DND-41 (cell line): ENCODE measurements at regions not wholly inside any gene's neighbourhood (a gene's known extent, or its start where the extent isn't known, plus 50 kb on each side); places are given as distances from the start of the nearest gene placed in this dataset.

Experiments
- CTCF ChIP-seq: IDR thresholded peaks from 2 replicates; pipeline ENCODE4 v1.5.1; 2012; ENCODE audit warnings: borderline replicate concordance, low read length, moderate library complexity, mild to moderate bottlenecking; ENCODE audit not compliant: poor library complexity, severe bottlenecking; ENCODE audit errors: extremely low read depth
- EZH2 ChIP-seq: IDR thresholded peaks from 3 replicates; pipeline ENCODE4 v1.6.1; 2012; ENCODE audit warnings: borderline replicate concordance, low read depth, mild to moderate bottlenecking, moderate library complexity, low read length, inconsistent platforms; ENCODE audit not compliant: severe bottlenecking

GRCh38 chr18:40414155-40414754, 1540.8 kb upstream of the PIK3C3 start:
- TF ChIP-seq CTCF (no peak), EZH2 (no peak)
